DMS 273 (cell line): ENCODE measurements at regions not wholly inside any gene's neighbourhood (a gene's known extent, or its start where the extent isn't known, plus 50 kb on each side); places are given as distances from the start of the nearest gene placed in this dataset.

Source experiments
- DNase-seq: peaks from one replicate; lab custom pipeline; 2025; ENCODE audit not compliant: unreplicated experiment; lab: John Stamatoyannopoulos, UW

GRCh38 chr11:26225646-26226045 is 106.3 kb upstream of the ANO3 start:
- DNase-seq = peak; percentile 44

- DNase-seq = peak; percentile 74
Observed at GRCh38 chr11:26227301-26227746, 104.6 kb upstream of the ANO3 start.

GRCh38 chr11:26227883-26228502 is 103.9 kb upstream of the ANO3 start:
- no peak for DNase-seq

GRCh38 chr11:26228778-26229177 is 103.2 kb upstream of the ANO3 start:
- DNase-seq = no peak

GRCh38 chr11:26229257-26229656 is 102.7 kb upstream of the ANO3 start:
- no peak for DNase-seq

GRCh38 chr11:26229981-26230380 is 101.9 kb upstream of the ANO3 start:
- no peak for DNase-seq

- DNase-seq = no peak
Observed at GRCh38 chr11:26231252-26231661, 100.7 kb upstream of the ANO3 start.

- DNase-seq = no peak
Observed at GRCh38 chr11:26234451-26234850, 97.5 kb upstream of the ANO3 start.

GRCh38 chr11:26243426-26243825 is 88.5 kb upstream of the ANO3 start:
- no peak for DNase-seq

GRCh38 chr11:26244207-26244606 is 87.7 kb upstream of the ANO3 start:
- no peak for DNase-seq

GRCh38 chr11:26245046-26245445 is 86.9 kb upstream of the ANO3 start:
- DNase-seq = no peak

- DNase-seq = no peak
Observed at GRCh38 chr11:26247340-26247739, 84.6 kb upstream of the ANO3 start.

GRCh38 chr11:26248661-26249060 is 83.3 kb upstream of the ANO3 start:
- DNase-seq = no peak

- DNase-seq = no peak
Observed at GRCh38 chr11:26254378-26254777, 77.6 kb upstream of the ANO3 start.

GRCh38 chr11:26263769-26264168 is 68.2 kb upstream of the ANO3 start:
- no peak for DNase-seq

- no peak for DNase-seq
Observed at GRCh38 chr11:26264266-26264665, 67.7 kb upstream of the ANO3 start.

GRCh38 chr11:26268980-26269660 is 62.8 kb upstream of the ANO3 start:
- DNase-seq = no peak

GRCh38 chr11:26271666-26272065 is 60.3 kb upstream of the ANO3 start:
- no peak for DNase-seq

GRCh38 chr11:26276798-26277424 is 55.0 kb upstream of the ANO3 start:
- peak; percentile 72 for DNase-seq

GRCh38 chr11:26278354-26278753 is 53.6 kb upstream of the ANO3 start:
- no peak for DNase-seq
